ENCODE measurements at regions not wholly inside any gene's neighbourhood (a gene's known extent, or its start where the extent isn't known, plus 50 kb on each side); places are given as distances from the start of the nearest gene placed in this dataset.
"Not testable (repeated sequence)": the region's sequence is repeated elsewhere in the genome, so short reads cannot be mapped to it uniquely, and the experiment has no call there.

DNA sequence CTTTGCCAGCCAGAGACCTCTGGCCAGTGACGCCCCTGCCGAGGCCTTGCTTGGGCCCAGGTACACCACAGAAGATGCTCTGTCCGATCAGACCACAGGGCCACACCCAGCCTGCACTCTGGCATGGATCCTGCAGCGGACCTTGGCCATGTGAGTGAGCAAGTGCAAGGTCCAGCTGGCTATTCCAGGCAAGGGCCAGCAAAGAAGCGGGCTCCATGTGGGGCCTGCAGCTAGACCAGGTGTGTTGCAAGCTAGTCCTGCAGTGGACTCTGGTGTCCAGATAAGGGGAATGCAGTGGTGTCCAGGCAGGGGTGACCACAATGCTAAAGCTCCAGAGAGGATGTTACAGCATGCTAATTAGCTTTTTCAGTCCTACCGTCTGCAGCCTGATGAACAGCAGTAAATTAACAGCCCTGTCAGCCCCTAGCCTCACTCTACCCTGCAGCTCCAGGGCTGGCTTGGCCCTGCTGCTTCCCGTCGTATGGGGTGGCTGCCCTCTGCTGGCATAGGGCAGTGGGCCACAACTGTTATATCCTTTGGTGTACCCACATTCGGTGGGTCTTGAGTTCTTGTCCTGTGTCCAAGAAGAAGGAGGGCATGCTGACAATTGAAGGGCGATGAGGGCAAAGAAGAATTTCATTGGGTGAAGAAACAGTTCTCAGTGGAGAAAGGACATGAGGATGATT, 284.5 kb upstream of the POU5F2 start:
- no peak for DNase-seq

DNA sequence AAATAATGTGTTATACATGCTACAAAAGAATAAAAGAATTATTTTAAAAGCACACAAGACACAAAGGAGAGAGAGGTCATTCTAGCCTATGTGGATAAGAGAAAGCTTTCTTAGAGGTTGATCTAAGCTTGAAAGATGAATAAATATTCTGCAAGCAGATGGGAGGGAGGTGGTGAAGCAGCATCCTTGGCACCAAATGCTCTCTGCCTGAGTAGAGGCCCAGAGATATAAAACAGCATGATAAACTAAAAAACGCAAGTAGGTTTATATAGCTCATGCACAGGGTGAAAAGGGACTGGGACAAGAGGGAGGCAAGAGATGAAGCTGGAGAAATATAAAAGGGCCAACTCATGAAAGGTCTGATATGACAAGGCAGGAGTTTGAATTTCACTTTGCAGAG, 283.2 kb upstream of the POU5F2 start:
- DNase-seq = no peak

DNA sequence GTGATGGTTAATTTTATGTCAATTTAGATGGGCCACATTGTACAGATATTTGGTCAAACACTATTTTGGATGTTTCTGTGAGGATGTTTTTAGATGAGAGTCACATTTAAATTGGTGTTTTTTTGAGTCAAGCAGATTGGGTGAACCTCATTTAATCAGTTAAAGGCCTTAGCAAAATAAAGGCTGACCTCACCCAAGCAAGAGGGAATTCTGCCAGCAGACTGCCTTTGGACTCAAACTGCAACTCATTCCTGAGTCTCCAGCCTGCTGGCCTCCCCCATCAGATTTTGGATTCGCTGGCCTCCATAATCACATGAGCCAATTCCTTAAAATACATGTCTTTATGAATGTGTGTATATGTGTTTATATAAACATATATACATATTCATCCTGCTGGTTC, 282.7 kb upstream of the POU5F2 start:
- no peak for DNase-seq

DNA sequence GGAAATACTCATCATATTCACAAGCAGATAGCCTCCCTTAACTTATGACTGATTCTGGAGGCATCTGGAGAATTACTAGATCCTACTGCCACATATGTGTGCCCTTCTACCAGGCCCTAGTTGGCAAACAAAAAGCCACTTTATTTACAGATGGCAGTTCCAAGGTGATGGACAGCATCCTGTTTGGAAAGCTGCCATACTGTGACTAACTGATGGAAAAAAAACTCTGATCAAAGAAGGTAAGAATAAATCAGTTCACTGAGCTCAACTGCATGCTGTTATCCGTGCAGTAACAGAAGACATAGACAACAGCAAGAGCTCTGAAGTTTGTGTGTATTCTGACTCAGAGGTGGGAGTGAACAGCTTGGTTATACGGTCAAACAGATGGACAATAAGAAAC, 279.8 kb upstream of the POU5F2 start:
- no peak for DNase-seq

DNA sequence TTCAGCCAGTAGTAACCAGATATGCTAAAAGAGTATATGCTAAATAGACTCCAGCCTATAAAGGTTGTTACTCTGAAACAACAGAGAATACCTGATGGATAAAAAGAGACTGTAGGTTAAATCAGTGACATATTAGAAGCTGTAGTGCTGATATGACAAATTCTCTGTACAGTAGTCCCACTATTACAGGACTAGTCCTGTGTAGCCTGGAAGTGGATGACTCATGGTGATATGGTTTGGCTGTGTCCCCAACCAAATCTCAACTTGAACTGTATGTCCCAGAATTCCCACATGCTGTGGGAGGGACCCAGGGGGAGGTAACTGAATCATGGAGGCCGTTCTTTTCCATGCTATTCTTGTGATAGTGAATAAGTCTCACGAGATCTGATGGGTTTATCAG, 276.2 kb upstream of the POU5F2 start:
- no peak for DNase-seq

DNA sequence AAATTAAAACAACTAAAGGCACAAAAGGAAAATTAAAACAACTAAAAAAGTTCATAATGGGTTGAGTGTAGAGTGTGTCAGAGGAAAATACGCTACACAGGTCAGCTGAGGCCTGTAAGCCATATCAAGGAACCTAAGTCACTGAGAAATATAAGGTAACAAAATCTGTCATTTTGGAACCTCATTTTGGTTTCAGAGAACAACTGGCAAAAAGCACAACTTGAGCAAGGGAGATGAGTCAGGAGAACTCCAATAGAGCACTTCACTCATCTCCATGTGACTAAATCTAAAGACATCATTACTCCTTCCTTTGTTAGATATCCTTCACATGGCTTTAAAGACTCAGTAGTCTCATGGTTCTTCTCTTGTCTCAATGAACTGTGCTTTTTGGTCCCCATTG, 269.4 kb upstream of the POU5F2 start:
- no peak for DNase-seq

DNA sequence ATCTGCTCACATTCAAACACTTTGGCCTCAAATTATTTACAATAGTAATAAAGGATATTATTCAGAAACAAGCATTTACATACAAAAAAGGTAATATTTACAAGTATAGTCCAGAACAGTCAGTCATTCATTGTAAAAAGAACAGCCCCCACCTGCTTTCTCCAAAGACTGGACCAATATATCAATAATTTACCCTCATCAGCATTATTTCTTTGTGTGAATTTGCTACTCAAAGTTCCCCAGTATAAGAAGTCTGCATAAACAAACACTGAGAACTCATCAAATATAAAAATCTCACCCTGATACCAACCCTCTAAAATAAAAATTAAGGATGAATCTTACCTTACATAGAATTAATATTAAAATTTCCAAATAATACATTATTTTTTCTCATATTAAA, 267.8 kb upstream of the POU5F2 start:
- no peak for DNase-seq

DNA sequence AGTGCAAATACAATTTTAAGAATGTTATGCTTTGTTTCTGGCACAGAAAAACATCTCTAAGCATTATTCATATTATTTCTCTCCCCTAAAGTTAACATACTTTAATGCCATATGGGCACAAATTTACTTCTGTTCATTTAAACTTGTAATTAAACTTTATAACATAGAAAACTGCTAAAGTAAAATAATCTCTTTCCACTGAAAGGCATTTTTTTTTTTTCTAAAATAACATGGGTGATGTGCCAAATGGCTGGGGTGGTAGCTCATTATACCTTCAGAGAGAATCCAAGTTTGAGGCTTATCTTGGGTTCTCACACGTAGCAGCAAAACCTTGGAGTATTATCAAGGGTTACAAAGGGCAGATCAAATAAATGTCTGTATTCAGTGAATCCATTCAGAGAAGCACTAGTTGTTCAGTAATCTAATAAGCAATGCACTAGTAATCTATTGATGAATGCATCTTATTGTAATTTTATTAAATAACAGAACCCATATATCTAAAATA, 257.6 kb upstream of the POU5F2 start:
- DNase-seq = no peak

DNA sequence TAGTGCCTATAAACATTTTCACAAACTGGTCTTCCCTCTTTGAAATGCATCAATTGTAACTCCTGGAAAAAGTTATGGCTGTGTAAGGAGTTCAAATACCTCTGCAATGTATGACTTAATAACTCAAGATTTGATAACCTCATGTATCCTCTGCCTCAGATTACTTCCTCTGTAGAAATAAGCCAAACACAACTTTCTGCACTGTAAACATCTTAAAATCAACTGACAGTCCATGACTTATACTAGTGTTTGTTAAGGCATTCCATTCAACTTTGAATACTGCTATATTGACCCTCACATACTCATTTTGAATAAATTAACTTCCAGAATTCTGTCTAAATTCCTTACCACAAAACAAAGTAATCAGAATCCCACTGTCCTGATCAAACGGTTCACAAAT, 256.2 kb upstream of the POU5F2 start:
- no peak for DNase-seq

DNA sequence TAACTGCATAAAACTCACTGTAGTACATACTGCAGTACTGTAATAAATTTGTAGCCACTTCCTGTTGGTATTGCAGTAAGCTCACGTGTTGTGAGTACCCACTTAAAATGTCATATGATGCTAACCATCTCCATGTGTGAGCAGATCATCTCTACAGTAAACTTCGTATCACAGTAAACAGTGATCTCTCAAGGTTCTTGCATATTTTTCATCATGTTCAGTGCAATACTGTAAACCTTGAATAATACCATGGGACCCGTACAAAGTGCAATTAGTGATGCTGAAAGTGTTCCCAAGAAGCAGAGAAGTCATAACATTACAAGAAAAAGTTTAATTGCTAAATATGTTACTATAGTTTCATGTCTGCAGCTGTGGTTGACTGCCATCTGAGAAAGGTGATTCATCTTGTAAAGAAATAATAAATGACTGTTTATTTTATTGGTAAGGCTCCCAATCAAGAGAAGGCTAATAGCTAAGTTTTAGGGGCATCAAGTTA, 253.8 kb upstream of the POU5F2 start:
- DNase-seq = peak; percentile 16

DNA sequence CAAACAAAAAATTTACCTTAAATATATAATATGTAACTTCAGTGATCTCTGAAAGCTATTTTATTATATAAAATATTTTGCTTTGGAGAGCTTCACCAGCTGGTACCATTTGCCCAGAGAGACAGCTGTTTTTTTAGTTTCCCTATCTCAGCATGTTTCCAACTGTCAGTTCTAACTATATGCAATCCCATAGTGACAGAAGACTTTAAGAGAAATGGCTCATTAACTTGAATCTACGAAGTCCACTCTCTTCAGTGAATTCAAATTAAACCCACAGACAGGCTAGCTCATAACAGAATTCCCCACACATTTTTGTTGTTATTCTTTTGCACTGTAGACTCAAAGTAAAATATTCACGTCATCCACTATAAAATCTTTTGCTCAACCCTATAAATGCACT, 251.8 kb upstream of the POU5F2 start:
- DNase-seq = no peak

DNA sequence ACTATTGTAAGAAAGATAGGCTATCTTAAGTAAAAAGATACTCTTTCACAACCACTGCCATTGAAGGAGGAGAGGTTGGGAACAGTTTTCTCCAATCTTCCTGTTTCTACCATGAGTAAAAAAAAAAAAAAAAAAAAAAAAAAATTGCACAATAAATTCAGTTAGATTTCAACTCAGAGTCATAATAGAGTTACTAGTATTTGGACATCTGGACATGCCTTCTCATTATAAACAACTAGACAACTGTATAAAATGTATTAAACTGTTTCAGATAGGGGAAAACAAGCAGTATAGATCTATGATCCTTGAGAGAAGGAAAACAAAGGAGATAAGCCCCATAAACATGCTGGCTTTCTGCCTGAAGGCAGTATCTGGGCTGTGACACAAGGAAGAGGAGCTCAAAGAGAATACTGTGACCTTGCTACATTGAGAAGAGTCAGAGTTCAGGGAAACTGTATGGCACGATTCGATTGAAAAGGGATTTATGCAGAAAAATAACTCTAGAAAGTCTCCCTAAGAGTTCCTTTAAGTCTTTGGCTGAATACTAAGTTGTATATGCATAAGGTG, 249.2 kb upstream of the POU5F2 start:
- no peak for DNase-seq

DNA sequence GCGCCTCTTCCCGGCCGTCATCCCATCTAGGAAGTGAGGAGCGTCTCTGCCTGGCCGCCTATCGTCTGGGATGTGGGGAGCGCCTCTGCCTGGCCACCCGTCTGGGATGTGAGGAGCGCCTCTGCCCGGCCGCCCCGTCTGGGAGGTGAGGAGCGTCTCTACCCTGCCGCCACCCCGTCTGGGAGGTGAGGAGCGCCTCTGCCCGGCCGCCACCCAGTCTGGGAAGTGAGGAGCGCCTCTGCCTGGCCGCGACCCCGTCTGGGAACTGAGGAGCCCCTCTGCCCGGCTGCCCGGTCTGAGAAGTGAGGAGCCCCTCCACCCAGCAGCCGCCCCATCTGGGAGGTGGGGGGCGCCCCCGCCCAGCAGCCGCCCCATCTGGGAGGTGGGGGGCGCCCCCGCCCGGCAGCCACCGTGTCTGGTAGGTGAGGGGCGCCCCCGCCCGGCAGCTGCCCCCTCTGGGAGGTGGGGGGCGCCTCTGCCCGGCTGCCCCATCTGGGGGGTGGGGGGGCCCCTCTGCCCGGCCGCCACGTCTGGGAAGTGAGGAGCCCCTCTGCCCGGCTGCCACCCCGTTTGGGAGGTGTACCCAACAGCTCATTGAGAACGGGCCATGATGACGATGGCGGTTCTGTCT, 244.7 kb upstream of the POU5F2 start:
- not testable (repeated sequence) for DNase-seq

DNA sequence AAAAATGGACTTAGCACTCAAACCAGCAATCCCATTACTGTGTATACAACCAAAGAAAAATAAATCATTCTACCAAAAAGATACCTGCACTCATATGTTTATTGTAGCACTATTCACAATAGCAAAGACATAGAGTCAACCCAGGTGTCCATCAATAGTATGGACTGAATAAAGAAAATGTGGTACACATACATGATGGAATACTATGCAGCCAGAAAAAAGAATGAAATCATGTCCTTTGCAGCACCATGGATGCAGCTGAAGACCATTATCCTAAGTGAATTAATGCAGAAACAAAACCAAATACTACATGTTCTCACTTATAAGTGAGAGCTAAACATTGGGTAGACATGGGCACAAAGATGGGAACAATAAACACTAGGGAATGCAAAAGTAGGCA, 236.8 kb upstream of the POU5F2 start:
- DNase-seq = no peak

DNA sequence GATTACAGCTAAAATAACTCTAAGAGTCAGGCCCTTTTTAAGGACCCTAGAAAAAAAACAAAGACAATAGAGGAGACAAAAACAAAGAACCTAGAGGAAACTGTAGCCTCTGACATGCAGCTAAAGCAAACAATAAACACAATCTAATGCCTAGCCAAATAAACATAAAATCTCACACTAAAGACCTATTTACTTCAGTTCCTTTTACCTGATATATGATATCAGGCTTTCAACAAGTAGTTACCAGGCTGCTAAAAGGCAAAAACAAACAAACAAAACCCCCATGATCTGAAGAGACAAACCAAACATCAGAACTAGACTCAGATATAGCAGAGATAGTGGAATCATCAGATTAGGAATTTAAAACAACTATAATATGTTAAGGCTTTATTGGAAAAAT, 226.5 kb upstream of the POU5F2 start:
- DNase-seq = no peak

DNA sequence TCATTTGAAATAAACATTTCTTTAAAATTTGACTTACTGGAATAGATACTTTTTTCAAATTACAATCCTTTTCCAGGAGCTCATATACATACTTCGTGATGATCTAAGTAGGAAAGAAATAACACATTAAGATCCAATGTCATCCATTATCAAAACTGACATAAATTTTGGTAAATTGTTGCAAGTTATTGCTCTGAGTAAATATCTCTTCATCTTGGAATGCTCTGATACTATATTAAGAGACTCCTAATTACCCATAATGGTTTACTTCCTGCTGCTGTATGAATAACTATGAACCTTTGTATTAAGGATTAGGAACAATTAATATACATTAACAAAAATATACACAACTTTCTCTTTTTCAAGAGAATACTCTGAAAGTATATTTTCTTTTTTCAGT, 223.0 kb upstream of the POU5F2 start:
- DNase-seq = no peak

DNA sequence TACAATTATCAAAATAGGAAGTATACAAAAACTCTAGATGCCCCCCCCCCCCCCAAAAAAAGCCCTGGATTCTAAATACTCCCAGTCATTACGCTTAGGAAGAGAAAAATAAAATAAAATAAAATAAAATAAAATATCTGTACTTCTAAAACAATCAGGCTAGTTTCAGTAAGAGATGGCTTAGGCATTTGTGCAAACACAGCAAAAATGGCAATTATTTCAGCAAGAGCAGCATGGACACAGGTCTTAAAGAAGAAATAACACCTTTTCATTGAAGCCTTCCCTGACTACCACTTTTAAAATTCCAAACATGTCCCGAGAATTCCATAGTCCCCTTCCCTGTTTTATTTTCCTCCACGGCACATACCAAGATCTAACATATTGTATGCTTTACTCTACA, 218.6 kb upstream of the POU5F2 start:
- no peak for DNase-seq

DNA sequence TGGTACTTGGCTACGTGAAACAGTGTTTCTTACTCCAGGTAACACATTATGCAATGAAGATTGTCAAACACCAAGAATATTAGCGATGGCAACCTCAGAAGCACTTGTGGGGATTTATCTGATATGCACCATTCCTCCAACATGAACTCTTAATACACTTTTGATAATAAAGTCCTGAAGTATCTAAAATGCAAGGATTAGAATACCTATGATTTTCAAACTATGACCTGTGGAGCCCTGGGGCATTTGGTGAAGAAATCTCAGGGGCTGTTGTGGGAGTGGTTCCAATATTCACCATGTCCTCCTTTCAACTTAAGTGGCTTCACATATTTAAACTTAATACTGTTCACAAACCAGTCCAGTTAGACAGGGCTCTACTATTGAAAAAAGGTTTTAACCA, 214.6 kb upstream of the POU5F2 start:
- no peak for DNase-seq

DNA sequence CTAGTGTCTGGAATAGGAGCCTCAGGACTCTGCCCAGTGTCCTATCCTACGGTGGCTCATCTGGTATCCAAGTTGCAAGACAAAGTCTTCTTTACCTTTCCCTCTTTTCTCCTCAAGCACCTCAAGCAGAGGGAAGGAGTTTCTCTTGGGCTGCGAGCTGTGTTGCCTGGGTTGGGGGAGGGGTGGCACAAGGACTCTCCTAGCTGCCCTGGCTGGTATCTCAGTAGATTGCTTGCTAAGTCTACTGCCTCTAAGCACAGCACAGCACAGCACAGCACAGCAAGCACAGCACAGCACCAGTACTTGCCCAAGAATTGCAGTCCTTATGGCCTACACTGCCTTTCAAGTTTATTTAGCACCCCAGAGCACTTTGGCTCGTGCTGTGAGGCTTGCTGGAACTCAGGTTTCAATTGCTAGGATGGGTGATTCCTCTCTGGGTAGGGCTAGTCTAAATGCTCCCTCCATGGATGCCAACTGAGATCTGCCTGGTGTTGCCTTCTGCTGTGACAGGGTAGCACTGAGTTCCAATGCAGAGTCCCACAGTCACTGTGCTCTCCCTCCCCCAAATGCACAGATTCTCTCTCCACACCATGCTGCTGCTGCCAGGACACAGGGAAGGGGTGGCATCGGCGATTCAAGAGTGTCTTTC, 213.1 kb upstream of the POU5F2 start:
- DNase-seq = no peak

DNA sequence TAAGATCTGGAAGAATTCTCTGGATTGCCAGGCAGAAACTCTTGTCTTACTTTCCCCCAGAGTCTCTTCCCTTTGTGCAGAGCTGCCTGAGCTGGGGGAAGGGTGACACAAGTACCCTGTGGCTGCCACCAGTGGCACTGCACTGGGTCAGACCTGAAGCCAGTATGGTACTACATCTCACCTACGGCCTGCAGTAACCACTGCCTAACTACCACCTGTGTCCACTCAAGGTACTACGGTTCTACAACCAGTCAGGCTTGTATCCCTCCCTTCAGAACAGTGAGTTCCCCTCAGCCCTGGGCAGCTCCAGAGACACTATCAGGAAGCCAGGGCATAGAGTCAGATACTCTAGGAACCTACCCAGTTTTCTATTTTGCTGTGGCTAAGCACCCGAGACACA, 212.0 kb upstream of the POU5F2 start:
- DNase-seq = no peak

DNA sequence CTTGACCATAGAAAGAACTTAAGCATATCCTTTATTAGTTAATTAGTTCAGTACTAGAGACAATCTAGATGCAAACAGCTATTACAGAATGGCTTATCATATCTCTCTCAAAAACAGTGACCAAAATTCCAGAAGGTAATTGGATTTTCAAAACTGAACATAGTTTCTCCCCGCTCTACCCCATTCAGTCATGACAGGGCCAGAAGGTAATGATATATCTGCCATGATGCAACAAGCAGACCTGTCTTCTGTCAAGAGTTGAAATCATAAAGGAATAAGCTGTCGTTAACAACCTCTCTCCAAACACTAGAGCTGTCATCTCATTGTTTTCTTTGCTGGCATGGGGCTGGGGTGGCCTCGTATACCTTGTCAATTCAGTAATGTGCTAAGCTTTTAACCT, 200.5 kb upstream of the POU5F2 start:
- no peak for DNase-seq

DNA sequence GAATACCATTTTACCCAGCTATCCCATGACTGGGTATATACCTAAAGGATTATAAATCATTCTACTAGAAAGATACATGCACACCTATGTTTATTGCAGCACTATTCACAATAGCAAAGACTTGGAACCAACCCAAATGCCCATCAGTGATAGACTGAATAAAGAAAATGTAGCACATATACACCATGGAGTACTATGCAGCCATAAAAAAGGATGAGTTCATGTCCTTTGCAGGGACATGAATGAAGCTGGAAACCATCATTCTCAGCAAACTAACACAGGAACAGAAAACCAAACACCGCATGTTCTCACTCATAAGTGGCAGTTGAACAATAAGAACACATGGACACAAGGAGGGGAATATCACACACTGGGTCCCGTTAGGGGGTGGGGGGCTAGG, 191.9 kb upstream of the POU5F2 start:
- not testable (repeated sequence) for DNase-seq

DNA sequence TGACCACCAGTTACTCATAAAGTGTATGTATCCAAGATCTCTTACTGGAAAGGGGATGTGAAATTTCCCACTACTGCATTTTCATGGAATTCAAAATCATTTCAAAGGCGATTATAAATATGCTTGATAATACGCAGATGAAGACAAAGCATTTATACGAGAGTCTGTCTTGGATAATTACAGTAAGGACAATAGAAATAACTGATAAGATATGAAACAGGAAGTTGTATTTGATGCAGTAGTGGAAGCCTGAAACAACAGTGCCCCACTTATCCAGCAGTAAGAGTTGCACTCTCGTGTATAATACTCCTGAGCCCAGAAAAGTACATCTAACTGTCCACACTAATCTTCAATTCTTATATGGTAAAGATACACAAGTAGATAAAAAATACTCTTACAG, 188.7 kb upstream of the POU5F2 start:
- no peak for DNase-seq

DNA sequence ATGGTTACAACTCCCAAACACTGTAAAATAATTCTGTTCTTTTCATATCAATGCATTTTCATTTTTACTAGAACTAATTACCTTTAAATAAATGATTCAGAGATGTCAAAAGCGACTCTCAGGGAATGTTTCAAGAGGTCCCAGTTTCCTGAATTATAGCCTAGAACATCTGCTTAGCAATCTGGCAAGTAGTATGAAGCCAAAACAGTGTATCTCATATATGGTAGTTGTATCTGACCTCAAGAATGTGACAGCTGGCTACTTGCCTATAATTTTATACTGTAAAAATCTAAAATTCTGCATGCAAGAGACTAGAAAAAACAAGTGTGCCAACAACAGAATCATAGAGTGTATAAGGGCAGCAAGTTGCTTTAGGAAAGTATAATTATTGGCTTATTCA, 187.7 kb upstream of the POU5F2 start:
- DNase-seq = no peak

Data from CD4-positive, alpha-beta T cell treated with Interleukin-17A for 1 hour (primary cell).